ENCODE measurements at regions not wholly inside any gene's neighbourhood (a gene's known extent, or its start where the extent isn't known, plus 50 kb on each side); places are given as distances from the start of the nearest gene placed in this dataset.
"Not testable (repeated sequence)": the region's sequence is repeated elsewhere in the genome, so short reads cannot be mapped to it uniquely, and the experiment has no call there.

- no peak for DNase-seq (ENCODE audit: low read depth)
Measured at GRCh38 chr5:91493086-91493485, 110.0 kb upstream of the ARRDC3 start.

- DNase-seq (ENCODE audit: low read depth): no peak
Measured at GRCh38 chr5:91491229-91491628, 108.1 kb upstream of the ARRDC3 start.

DNA sequence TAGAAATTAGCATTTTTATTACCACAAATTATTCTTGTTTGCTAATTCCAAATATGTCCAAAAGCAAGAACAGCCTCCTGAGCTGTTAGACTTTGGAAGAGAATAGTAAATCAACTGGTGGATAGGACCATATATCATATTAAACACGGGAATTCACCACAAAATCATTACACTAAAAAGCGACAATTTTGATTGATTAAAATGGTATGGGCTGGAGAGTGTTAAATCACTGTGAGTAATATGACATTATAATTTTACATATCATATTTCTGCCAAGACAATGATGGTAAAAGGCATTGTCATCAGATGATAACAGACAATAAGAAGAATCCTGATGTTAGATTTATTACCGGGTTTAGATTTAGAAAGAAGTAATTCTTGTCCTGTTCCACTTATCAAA lies 107.2 kb upstream of the ARRDC3 start:
- no peak for DNase-seq (ENCODE audit: low read depth)

- DNase-seq (ENCODE audit: low read depth): no peak
Measured at GRCh38 chr5:91487420-91487819, 104.3 kb upstream of the ARRDC3 start.

DNA sequence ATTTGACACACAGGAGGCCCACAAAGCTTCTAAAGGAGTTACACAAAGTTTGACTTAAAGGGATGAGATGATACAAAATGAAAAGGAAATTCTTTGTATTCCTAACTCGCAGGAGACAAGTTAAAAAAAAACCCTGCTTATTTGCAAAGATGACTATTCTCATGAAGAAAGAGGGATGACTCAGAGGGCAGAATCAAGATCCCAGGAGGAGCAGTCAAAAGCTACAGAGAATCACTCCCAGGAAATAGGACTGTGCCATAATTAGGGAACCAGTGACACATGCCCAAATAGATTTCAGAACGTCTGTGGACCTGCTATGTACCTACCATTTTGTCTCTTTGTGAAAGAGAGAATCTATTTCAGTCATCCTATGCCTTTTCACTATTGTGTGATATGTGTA lies 103.5 kb upstream of the ARRDC3 start:
- peak; percentile 48 for DNase-seq (ENCODE audit: low read depth)

- DNase-seq (ENCODE audit: low read depth): peak; percentile 27
Measured at GRCh38 chr5:91484662-91485061, 101.5 kb upstream of the ARRDC3 start.

GRCh38 chr5:91479376-91479775 lies 96.3 kb upstream of the ARRDC3 start:
- not testable (repeated sequence) for DNase-seq (ENCODE audit: low read depth)

GRCh38 chr5:91478096-91478495 lies 95.0 kb upstream of the ARRDC3 start:
- DNase-seq (ENCODE audit: low read depth): no peak

- no peak for DNase-seq (ENCODE audit: low read depth)
Measured at GRCh38 chr5:91477408-91477807, 94.3 kb upstream of the ARRDC3 start.

- no peak for DNase-seq (ENCODE audit: low read depth)
Measured at GRCh38 chr5:91474201-91474600, 91.1 kb upstream of the ARRDC3 start.

DNA sequence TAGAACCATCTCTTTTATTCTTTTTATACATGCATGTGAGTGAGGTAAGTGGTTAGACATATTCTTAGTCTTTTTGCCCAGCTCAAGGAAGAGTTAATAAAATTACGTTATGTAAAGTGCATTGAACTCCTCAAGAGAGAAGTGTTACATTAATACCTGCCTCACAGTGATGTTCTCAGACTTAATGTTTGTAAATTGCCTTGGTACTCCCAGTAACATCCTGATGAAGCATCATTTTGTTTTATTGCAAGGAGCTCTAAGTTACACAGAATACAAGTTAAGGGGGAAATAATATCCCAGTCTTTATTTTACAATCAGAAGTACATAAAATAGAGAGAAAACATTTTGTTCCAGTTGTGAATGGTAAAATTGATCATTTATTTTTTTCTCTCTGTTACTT lies 89.5 kb upstream of the ARRDC3 start:
- no peak for DNase-seq (ENCODE audit: low read depth)

GRCh38 chr5:91469517-91470165 lies 86.5 kb upstream of the ARRDC3 start:
- no peak for DNase-seq (ENCODE audit: low read depth)

GRCh38 chr5:91468651-91469422 lies 85.7 kb upstream of the ARRDC3 start:
- DNase-seq (ENCODE audit: low read depth): no peak

DNA sequence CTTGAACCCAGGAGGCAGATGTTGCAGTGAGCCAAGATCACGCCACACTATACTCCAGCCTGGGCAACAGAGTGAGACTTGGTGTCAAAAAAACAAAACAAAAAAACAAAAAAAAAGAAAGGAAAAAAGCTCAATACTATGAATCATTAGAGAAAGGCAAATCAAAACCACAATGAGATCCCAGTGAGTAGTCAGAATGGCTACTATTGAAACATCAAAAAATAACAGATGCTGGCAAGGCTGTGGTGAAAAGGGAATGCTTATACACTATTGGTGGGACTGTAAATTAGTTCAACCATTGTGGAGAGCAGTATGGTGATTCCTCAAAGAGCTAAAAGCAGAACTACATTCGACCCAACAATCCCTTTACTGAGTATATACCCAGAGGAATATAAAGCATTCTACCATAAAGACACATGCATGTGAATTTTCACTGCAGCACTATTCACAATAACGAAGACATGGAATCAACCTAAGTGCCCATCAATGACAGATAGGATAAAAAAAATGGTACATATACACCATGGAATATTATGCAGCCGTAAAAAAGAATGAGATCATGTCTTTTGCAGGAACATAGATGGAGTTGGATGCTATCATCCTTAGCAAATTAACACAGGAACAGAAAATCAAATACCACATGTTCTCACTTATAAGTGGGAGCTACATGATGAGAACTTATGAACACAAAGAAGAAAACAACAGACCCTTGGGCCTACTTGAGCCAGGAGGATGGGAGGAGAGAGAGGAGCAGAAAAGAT lies 81.9 kb upstream of the ARRDC3 start:
- DNase-seq (ENCODE audit: low read depth): no peak

GRCh38 chr5:91457681-91458058 lies 74.6 kb upstream of the ARRDC3 start:
- no peak for DNase-seq (ENCODE audit: low read depth)

DNA sequence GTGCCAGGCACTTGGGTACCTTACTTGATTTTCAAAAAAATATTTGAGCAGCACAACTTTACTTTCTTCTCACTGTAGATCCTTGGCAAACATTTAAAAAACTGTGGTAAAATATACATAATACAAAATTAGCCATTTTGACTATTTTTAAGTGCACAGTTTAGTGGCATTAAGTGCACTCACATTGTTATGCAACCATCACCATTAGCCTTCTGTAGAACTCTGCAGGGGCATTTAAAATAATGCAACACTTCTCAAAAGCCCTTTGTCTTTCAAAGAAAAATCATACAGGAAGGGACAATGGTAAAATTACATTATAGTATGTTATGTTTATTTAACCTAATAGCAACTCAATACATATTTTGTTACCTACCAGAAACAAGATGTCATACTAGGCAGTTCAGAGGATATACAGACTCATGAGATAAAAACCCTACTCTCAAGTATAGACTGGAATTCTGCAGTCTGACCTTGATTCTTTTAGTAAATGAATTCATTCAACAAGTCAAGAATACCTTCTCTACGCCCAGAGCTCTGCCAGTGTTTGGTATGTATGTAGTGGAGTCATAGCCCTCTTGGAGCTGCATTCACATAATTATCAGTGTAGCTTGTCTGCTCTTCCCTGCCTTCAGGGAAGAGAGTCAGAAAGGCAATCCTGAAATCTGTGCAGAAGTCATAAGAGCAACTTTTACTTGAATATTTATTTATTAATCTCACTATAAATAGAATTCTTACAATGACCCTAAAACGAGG lies 74.0 kb upstream of the ARRDC3 start:
- DNase-seq (ENCODE audit: low read depth): no peak

GRCh38 chr5:91449083-91449482 lies 66.0 kb upstream of the ARRDC3 start:
- DNase-seq (ENCODE audit: low read depth): no peak

- not testable (repeated sequence) for DNase-seq (ENCODE audit: low read depth)
Measured at GRCh38 chr5:91448079-91448478, 65.0 kb upstream of the ARRDC3 start.

- not testable (repeated sequence) for DNase-seq (ENCODE audit: low read depth)
Measured at GRCh38 chr5:91446880-91447279, 63.8 kb upstream of the ARRDC3 start.

GRCh38 chr5:91443761-91444467 lies 60.8 kb upstream of the ARRDC3 start:
- DNase-seq (ENCODE audit: low read depth): no peak

GRCh38 chr5:91443023-91443422 lies 59.9 kb upstream of the ARRDC3 start:
- peak; percentile 67 for DNase-seq (ENCODE audit: low read depth)

DNA sequence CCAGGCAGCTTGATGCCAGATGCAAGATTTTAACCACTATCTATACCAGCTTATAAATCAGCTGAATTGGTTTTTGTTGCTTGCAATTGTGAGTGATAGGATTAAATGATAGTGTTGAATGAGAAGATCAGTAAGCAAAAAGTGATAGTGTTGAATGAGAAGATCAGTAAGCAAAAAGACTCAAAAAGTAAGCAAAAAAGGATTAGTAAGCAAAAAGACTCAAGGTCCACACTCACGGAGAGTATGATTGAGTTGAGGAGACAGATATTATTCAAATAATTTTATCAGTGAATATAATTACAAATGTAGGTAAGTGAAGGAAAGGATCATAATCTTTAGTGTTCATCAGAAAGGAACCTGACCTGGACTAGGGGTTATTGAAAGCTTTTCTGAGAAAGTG lies 58.0 kb upstream of the ARRDC3 start:
- no peak for DNase-seq (ENCODE audit: low read depth)
